Fibroblast of lung (primary cell): ENCODE measurements at regions not wholly inside any gene's neighbourhood (a gene's known extent, or its start where the extent isn't known, plus 50 kb on each side); places are given as distances from the start of the nearest gene placed in this dataset.

ENCODE experiments used
- DNase-seq, 2 donors: peaks; one replicate each; pipeline versions ENCODE4 v3.0.0 to v3.0.0-alpha.2; 2010; ENCODE audit warnings: low read depth in 2 of 2
- H2AFZ ChIP-seq: 2 replicates; pipeline ENCODE4 v1.5.1; 2012; ENCODE audit warnings: low read length, control low read depth, inconsistent platforms
- H3K27ac ChIP-seq: 2 replicates; pipeline ENCODE4 v1.5.1; 2011; ENCODE audit warnings: low read length, control low read depth; ENCODE audit not compliant: insufficient read depth
- H3K27me3 ChIP-seq: 2 replicates; pipeline ENCODE4 v1.5.1; 2011; ENCODE audit warnings: mild to moderate bottlenecking, low read length; ENCODE audit not compliant: control insufficient read depth, insufficient read depth
- H3K36me3 ChIP-seq: 2 replicates; pipeline ENCODE4 v1.5.1; 2011; ENCODE audit warnings: low read length; ENCODE audit not compliant: control insufficient read depth, insufficient read depth
- H3K4me1 ChIP-seq: 2 replicates; pipeline ENCODE4 v1.5.1; 2011; ENCODE audit warnings: low read length; ENCODE audit not compliant: control insufficient read depth, insufficient read depth; ENCODE audit errors: extremely low read depth
- H3K4me2 ChIP-seq: 2 replicates; pipeline ENCODE4 v1.5.1; 2011; ENCODE audit warnings: low read length, control low read depth; ENCODE audit not compliant: insufficient read depth; ENCODE audit errors: extremely low read depth
- H3K4me3 ChIP-seq, 4 experiments: fragments of 200-600 bp in 1 of 4; sonication (generic) in 1 of 4; replicated peaks in 1 of 4; 2 replicates each; pipeline ENCODE4 v1.5.1; 2011 to 2016; ENCODE audit warnings: low read length in 4 of 4, low read depth in 3 of 4, mild to moderate bottlenecking in 3 of 4, control low read depth in 2 of 4, inconsistent platforms in 1 of 4, mixed read lengths in 1 of 4; ENCODE audit not compliant: insufficient read depth in 1 of 4; ENCODE audit errors: control extremely low read depth in 1 of 4
- H3K79me2 ChIP-seq: 2 replicates; pipeline ENCODE4 v1.5.1; 2012; ENCODE audit warnings: mild to moderate bottlenecking, low read length, inconsistent platforms; ENCODE audit not compliant: control insufficient read depth, insufficient read depth
- H3K9ac ChIP-seq: 2 replicates; pipeline ENCODE4 v1.5.1; 2011; ENCODE audit warnings: mild to moderate bottlenecking, low read length, control low read depth; ENCODE audit not compliant: insufficient read depth
- H3K9me3 ChIP-seq: 2 replicates; pipeline ENCODE4 v1.5.1; 2012; ENCODE audit warnings: low read depth, low read length; ENCODE audit not compliant: control insufficient read depth, insufficient read depth
- H4K20me1 ChIP-seq: 2 replicates; pipeline ENCODE4 v1.5.1; 2011; ENCODE audit warnings: low read length; ENCODE audit not compliant: control insufficient read depth, insufficient read depth; ENCODE audit errors: extremely low read depth
- CTCF ChIP-seq, 2 donors: IDR thresholded peaks in 1 of 2; conservative IDR thresholded peaks in 1 of 2; 1 replicate in 1 of 2; 2 replicates in 1 of 2; pipeline ENCODE4 v1.5.1; 2011 to 2012; ENCODE audit warnings: low read length in 2 of 2, control low read depth in 1 of 2, inconsistent platforms in 1 of 2, low read depth in 1 of 2, mild to moderate bottlenecking in 1 of 2
- EZH2 ChIP-seq: IDR thresholded peaks from 2 replicates; pipeline ENCODE4 v1.5.1; 2012; ENCODE audit warnings: low read length, control low read depth, mild to moderate bottlenecking; ENCODE audit errors: missing control alignments

DNA sequence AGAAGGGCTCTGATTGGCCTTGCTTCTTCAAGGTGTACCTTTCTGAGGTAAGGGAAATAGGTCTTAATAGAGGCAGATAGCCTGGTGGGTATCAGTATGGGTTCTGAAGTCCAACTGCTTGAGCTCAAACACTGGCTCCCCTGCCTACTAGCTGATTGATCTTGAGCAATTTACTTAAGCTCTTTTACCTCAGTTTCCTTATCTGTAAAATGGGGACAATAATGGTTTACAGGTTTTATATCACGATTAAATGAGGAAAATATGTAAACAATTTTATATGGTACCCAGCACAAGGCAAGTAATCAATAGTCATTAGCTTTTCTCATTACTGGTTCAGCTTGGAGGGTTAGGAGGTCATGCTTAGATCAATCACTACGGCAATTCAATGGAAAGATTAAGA, 75.8 kb upstream of the VTCN1 start:
- H3K79me2 ChIP-seq: no peaks in the 10 kb centered on the region
- H4K20me1 ChIP-seq: no peaks in the 10 kb centered on the region
- no peaks in the 10 kb centered on the region for H3K27me3 ChIP-seq
- H3K27ac ChIP-seq: no peak overlapping the region
- no peak overlapping the region for H2AFZ ChIP-seq
- TF ChIP-seq EZH2 (no peak), CTCF (conservative IDR thresholded peaks at IDR 0.05 in 1 of 2, IDR thresholded peaks at IDR 0.05 in 1 of 2; ENCODE audit: low read depth in 1 of 2, low read length in 2 of 2) (no peak)
- no peaks in the 10 kb centered on the region for H3K9me3 ChIP-seq
- H3K9ac ChIP-seq: no peak overlapping the region
- no peak overlapping the region for H3K4me2 ChIP-seq
- DNase-seq: no peak
- H3K4me1 ChIP-seq: no peaks in the 10 kb centered on the region
- H3K4me3 ChIP-seq: no peak overlapping the region
- H3K36me3 ChIP-seq: no peaks in the 10 kb centered on the region

DNA sequence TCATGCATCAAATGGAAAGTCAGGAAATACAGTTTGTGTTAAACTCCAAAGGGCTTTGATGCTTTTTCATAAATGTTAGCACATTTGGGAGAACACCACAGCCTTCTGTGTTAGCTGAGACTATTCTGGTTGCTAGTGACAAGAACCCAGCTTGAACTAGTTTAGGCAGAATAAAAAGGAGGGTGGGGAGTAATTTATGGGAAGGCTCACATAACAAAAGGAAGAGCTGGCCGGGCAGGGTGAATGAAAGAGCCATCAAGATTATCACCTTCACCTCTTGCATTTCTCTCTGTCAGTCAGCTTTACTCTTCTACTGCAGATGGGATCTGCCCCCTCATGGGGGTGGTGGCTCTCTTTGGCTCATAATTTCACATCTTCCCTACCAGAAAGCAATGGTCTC, 75.4 kb upstream of the VTCN1 start:
- Histone ChIP-seq H3K4me2 (no peak overlapping the region), H3K36me3 (no peaks in the 10 kb centered on the region), H2AFZ (no peak overlapping the region), H3K27me3 (no peaks in the 10 kb centered on the region), H3K4me1 (no peaks in the 10 kb centered on the region), H4K20me1 (no peaks in the 10 kb centered on the region), H3K79me2 (no peaks in the 10 kb centered on the region), H3K9ac (no peak overlapping the region), H3K4me3 (no peak overlapping the region), H3K27ac (no peak overlapping the region), H3K9me3 (no peaks in the 10 kb centered on the region)
- no peak for DNase-seq
- TF ChIP-seq EZH2: no peak
- no peak for TF ChIP-seq CTCF (conservative IDR thresholded peaks at IDR 0.05 in 1 of 2, IDR thresholded peaks at IDR 0.05 in 1 of 2; ENCODE audit: low read depth in 1 of 2, low read length in 2 of 2)

- Histone ChIP-seq H2AFZ (no peak overlapping the region), H3K9ac (no peak overlapping the region), H3K9me3 (no peaks in the 10 kb centered on the region), H3K4me2 (no peak overlapping the region), H3K79me2 (no peaks in the 10 kb centered on the region), H4K20me1 (no peaks in the 10 kb centered on the region), H3K36me3 (no peaks in the 10 kb centered on the region), H3K4me1 (no peaks in the 10 kb centered on the region), H3K27me3 (no peaks in the 10 kb centered on the region), H3K27ac (no peak overlapping the region), H3K4me3 (no peak overlapping the region)
- peak; percentile 72 to 79 for DNase-seq
- TF ChIP-seq CTCF (conservative IDR thresholded peaks at IDR 0.05 in 1 of 2, IDR thresholded peaks at IDR 0.05 in 1 of 2; ENCODE audit: low read depth in 1 of 2, low read length in 2 of 2) (peak; percentile 53 to 76), EZH2 (no peak)
Measured at GRCh38 chr1:117284399-117285215, 73.9 kb upstream of the VTCN1 start.
